HPDE6-E6E7 (cell line): ENCODE measurements at regions not wholly inside any gene's neighbourhood (a gene's known extent, or its start where the extent isn't known, plus 50 kb on each side); places are given as distances from the start of the nearest gene placed in this dataset.
"Not testable (repeated sequence)": the region's sequence is repeated elsewhere in the genome, so short reads cannot be mapped to it uniquely, and the experiment has no call there.

Source experiments
- DNase-seq: peaks from one replicate; pipeline ENCODE4 v3.0.0; 2011; ENCODE audit warnings: missing footprints; ENCODE audit errors: extremely low spot score

DNA sequence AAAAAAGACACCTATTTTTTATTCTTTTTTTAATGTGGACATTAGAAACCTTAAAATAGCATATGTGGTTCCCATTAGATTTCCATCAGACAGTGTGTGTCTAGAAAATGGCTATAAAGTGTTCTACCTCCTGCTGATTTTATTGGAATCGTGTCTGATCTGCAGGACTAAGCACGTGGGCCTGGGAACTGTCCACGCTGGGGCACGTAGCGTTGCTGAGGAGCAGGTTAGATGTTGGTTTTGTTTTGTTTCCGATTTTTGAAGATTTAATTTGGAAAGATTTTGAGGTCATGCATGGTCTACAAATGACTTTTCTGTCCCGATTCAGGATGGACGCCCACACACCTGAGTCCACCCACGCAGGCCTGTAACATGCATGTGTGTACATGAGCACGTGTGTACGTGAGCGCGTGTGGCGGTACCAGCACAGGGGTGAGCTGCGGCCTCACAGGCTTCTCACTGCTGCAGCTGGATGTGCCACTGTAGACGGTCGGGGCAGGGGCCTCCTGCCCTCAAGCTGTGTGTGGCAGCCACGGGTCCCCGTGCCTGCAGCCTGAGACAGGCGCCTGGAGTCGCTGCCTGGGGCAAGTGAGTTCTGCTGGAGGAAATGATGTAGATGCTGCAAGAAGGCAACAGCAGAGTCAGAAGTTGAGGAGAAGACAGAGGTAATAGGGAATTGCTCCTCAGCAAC is 99.7 kb upstream of the CTDP1 start:
- DNase-seq = no peak

- DNase-seq = no peak
Observed at GRCh38 chr18:79580498-79581171, 99.0 kb upstream of the CTDP1 start.

GRCh38 chr18:79581406-79581805 is 98.2 kb upstream of the CTDP1 start:
- no peak for DNase-seq

GRCh38 chr18:79581911-79582310 is 97.7 kb upstream of the CTDP1 start:
- no peak for DNase-seq

GRCh38 chr18:79582978-79583377 is 96.6 kb upstream of the CTDP1 start:
- no peak for DNase-seq

DNA sequence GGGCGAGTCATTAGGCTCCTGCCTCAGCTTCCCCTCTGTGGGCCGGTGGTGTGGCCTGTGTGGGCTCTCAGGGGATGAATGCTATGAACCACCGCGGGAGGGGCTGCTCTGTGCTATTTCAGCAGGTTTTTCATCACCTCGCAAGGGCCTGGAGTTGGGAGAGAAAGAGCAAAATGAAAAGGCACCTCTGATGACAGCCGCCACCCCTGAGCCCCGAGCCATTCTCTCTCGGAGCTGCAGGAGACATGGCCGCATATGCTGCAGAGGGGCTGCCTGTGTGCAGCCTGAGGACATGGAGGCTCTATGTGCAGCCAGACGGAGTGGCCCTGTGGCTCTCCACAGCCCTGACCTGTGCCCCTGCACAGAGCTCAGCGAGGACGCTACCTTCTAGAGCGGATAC is 96.2 kb upstream of the CTDP1 start:
- no peak for DNase-seq

DNA sequence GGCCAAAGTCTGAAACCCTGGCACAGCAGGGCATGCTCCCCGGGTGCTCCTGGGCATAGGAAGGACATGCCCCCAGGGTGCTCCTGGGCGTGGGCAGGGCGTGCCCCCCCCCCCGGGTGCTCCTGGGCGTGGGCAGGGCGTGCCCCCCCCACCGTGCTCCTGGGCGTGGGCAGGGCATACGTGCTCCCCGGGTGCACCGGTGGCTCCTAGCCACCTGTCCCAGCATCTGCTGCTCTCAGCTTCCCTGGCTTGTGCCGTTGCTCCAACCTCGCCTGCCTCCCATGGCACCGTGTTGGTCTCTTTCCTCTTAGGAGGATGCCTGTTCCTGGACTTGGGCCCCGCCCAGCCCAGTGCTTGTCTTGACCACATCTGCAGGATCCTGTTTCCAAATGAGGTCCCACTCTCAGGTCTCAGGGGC is 95.6 kb upstream of the CTDP1 start:
- no peak for DNase-seq

DNA sequence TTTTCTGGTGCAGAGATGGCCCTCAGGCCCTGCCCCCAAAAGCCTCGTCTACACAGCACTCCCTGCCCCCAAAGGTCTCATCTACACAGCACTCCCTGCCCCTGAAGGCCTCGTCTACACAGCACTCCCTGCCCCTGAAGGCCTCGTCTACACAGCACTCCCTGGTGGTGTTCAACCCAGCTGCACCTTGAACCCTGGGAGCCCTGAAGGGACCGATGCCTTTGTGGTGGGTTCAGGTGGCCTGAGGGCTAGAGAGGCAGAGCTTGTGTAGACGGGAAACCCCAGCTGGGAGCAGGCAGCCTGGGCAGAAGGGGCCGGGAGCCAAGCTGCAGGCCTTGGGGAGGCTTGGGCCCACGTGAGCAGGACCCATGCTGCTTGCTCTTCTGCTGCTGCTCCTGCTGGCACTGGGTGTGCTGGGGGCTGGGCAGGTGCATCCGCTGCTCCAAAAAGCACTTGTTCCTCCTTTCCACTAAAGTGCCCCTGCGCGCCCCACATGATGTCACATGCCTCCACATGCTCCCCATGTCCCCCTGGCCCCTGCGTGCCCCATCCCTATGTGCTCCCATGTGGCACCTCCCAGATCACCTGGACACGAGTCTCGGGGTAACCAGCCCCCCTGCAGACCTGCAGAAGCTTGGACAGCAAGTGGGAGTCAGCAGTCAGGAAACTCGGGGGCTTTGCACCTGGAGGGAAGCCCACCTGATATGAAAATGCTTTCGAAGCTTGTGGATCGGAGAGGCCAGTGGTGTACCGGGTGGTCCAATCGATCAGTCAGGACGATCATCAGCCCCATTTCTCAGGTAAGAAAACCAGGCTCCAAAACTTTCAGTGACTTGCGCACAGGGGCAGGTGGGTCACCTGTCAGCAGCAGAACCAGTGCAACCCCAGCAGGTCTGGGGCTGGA is 94.9 kb upstream of the CTDP1 start:
- DNase-seq = no peak

GRCh38 chr18:79585395-79586370 is 93.9 kb upstream of the CTDP1 start:
- no peak for DNase-seq

DNA sequence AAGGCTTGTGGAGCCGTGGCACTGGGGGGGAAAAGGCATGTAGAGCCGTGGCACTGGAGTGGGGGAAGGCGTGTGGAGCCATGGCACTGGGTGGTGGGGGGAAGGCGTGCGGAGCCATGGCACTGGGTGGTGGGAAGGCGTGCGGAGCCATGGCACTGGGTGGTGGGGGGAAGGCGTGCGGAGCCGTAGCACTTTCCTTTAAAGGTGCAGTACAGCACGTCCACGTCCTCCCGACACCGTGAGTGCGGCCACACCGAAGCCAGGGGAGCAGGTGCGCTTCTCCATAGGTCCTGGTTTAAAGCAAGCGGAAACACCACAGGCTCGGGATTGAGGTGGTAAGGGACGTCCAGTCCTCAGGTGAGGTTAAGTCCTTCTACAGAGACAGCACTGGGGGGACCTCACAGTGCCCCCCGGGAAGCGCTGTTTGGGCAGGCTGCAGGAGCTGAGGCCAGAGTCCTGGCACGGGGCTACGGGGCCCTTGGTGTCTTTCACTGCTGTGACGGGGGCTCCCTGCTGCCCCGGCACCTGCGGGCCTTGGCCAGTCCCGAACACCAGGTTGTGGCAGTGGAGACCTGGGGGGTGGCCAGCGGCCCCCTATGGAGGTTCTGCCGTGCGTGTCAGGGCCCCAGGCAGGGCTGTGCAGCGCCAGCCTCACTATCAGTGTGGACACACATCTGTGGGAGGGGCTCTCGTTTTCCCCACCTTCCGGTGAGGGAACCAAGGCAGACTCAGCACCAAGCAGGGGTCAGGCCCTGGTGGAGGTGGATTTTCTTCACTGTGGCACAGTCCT is 93.0 kb upstream of the CTDP1 start:
- DNase-seq = no peak

- no peak for DNase-seq
Observed at GRCh38 chr18:79587226-79587741, 92.3 kb upstream of the CTDP1 start.

GRCh38 chr18:79587779-79588635 is 91.6 kb upstream of the CTDP1 start:
- no peak for DNase-seq

DNA sequence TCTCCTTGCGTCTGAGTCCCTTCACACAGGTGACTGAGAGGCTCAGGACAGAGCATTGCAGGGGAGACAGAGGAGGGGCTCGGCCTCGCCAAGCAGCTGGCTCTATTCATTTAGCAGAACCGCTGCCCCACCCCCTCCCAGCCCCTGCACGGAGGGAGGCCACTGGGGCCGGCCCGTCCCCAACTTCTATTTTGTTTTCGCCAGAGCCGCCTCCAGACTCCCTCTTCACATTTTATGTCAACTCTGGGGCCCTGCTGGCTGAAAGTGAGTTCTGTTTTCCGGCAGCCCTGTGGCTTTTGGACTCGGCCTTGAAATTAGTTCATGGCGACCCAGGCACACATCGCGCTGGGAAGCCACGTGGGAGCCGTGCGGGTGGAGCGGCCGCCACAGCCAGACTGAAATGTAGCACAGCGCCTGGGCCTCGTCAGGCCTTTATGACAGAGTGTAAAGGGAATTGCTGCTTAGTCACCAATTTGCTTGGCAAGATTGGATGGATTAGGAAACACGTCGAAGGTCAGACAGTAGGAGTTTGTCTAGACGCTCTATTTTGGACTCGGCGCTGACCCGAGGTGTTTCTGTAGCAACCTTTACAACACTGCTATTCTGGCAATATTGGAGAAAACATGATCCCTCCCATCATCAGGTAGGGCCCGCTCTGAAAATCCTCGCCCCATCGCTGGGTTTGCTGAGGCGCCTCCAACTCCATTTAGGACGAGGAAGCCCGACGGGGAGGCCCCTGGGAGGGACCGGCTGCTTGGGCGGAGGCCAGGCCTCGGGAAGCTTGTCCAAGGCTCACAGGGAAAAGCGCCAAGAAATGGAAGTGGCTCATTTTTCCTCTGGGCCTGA is 90.7 kb upstream of the CTDP1 start:
- no peak for DNase-seq

GRCh38 chr18:79589601-79590091 is 90.0 kb upstream of the CTDP1 start:
- no peak for DNase-seq

- DNase-seq = no peak
Observed at GRCh38 chr18:79590191-79591031, 89.2 kb upstream of the CTDP1 start.

GRCh38 chr18:79591032-79591308 is 88.6 kb upstream of the CTDP1 start:
- no peak for DNase-seq

- DNase-seq = not testable (repeated sequence)
Observed at GRCh38 chr18:79592684-79593083, 86.9 kb upstream of the CTDP1 start.
